ENCODE measurements at regions not wholly inside any gene's neighbourhood (a gene's known extent, or its start where the extent isn't known, plus 50 kb on each side); places are given as distances from the start of the nearest gene placed in this dataset.
"Not testable (repeated sequence)": the region's sequence is repeated elsewhere in the genome, so short reads cannot be mapped to it uniquely, and the experiment has no call there.

DNA sequence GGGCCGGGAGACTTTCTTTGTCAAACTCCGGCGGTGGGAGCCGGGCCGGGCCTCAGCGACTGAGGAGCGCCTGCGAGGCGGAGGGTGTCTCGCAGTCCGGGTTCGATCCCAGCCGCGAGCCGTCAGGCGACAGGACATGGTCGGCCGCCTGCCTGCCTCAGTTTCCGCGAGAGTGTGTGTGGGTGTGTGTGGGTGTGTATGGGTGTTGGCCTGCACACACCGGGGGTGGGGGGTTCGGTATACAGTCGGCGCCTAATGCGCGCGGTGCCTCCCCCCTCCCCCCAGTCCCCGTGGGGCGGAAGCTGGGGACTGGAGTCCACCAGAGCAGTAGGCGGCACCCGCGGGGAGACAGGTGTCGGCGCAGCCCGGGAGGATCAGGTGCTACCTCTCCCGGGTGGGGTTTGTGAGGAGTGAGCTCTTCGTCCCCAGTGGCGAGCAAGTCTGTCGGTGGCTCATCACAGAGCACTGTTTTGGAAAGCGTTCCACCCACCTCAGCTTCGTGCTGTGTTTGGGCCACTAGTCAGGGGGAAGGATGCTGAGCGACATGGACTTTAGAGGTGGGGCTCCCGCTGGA is 246.3 kb downstream of the GOLGA6L6 start:
- CTCF ChIA-PET, result no interaction called here

DNA sequence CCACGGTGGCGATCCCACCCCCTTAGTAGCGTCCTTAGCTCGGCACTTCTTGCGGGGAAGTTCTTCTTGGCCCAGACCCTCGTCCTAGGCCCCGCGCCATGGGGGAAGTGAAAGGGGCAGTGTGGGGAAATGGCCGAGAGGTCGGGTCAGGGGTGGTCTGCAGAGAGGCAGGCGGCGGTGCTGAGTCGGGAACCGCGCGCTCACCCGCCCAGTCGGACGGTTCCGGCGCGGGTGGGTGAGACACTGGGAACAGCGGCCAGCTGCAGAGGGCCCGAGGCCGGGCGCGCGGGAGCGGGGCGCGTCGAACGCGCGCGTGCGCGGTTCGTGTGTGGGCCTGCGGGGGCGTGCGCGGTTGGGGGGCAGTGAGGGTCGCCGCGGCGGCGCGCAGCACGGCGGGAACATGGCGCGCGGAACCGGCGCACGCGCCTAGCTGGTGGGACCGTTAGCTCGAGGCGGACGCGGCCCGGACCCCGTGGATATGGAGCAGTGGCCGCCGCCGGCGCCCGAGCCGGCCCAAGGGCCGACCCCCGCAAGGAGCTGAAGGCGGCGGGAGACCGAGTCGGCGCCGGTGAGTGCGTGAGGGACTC is 246.9 kb downstream of the GOLGA6L6 start:
- ChIA-PET POLR2A (no interaction called here), CTCF (no interaction called here)

More for the DNA sequence above, 246.3 kb downstream of the GOLGA6L6 start:
- POLR2A ChIA-PET, result no interaction called here

DNA sequence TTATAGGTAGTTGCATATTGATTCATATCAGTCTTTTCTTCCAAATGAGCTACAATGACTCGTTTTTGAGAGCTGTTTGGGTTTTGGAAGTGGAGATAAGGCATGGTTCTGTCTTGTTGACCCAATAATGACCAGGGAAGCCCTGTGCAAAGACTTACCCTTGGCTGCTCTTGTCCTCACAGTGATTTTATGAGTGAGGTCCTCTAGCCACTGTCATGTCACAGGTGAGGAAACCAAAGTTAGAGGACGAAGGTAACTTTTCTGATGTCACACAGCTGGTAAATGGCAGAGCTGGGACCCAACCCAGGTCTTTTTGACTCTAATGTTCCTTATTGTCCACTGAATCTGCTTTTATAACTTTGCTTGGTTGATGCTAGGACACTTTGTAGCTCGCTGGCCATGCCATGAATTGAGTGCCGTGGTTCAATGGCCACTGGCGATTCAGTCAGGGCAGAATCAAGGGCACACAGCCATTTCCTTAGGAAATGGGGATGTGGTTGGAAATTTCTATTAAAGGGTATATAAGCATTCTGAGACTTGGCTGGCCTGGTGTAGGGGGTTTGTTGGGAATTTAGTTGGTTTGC is 249.1 kb downstream of the GOLGA6L6 start:
- CTCF ChIA-PET, result not testable (repeated sequence)

DNA sequence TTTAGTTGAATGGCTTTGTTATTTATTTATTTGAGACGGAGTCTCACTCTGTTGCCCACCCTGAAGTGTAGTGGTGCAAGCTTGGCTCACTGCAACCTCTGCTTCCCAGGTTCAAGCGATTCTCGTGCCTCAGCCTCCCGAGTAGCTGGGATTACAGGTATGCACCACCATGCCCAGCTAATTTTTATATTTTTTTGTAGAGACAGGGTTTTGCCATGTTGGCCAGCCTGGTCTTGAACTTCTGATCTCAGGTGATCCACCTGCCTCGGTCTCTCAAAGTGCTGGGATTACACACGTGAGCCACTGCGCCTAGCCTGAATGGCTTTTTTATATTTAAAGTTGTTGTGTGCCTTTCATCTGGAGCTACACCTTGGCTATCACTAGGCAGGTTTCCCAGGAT is 250.0 kb downstream of the GOLGA6L6 start:
- POLR2A ChIA-PET, CTCF ChIA-PET: not testable (repeated sequence)

More for the DNA sequence above, 249.1 kb downstream of the GOLGA6L6 start:
- POLR2A ChIA-PET, result not testable (repeated sequence)

DNA sequence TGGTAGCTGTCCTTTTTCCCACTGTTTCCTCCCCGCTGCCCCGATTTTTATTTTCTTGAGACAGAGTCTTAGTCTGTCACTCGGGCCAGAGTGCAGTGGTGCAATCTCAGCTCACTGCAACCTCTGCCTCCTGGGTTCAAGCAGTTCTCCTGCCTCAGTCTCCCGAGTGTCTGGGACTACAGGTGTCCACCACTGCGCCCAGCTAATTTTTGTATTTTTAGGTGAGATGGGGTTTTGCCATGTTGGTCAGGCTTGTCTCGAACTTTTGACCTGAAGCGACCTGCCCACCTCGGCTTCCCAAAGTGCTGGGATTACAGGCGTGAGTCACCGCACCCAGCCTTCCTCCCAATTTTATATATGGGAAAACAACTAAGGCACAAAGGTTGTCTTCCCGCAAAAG is 251.0 kb downstream of the GOLGA6L6 start:
- POLR2A ChIA-PET, CTCF ChIA-PET: not testable (repeated sequence)

DNA sequence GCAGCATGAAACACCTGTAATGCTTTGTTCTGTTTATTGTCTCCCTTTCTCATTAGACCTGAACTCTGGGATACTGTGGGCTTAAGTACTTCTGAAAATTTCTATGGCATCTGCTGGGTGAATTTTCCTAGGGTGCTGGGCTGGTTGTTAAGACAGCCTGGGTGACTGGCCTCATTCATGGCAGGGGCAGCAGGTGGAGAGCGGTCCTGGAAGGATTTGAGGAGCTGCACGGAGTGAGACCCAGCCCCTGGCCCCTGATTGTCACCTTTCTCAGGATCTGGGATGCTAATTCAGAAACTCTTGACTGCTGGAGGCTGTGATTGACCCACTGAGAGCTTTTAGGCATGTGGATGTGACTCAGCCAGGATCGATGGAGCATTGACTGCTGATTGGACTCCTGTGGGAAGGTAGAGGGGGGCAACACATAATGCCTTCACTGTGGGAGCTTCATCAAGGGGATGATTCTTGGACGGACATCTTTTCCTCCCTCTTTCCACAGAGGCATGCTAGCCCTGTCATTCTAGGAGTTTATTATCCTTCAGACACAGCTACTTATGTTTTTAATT is 252.0 kb downstream of the GOLGA6L6 start:
- POLR2A ChIA-PET, CTCF ChIA-PET: not testable (repeated sequence)

DNA sequence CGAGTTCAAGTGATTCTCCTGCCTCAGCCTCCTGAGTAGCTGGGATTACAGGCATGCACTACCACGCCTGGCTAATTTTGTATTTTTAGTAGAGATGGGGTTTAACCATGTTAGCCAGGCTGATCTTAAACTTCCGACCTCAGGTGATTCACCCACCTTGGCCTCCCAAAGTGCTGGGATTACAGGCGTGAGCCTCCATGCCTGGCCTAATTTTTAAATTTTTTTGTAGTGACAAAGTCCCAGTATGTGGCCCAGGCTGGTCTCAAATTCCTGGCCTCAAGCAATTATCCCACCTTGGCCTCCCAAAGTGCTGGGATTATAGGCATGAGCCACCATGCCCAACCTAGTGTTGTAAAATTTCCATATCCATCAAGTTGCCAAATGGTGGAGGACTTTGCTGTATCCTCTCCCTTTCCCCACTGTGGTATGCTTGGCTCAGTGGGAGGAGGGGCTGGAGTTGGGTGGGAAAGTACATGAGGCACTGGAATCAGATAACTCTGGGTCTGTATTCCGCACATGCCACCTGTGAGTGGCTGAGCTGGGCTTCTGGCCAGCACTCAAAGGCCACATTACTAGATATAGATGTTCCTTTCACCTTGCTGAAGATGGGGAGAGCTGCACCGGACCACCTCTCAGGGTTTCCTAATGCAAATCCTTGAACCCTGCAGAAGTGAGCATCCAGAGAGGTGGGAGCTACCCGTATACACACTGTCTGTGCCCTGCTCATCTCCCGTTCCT is 252.6 kb downstream of the GOLGA6L6 start:
- POLR2A ChIA-PET, CTCF ChIA-PET: not testable (repeated sequence)

DNA sequence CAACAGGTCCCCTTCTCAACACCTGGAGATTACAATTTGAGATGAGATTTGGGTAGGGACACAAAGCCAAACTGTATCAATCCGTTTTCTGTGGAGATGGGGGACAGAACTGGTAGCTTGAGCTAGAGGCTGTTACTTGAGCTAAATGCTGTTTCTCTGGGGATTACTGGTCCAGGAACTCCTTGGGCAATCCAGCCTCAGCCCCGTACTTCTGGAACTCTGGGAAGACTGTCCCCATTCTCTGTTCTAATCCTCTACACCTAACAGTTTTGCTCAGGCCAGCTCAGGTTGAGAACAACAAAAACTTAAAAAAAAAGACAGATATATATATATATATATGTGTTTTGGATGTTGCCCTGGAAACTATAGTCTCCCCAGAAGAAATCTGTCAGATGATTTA is 255.0 kb downstream of the GOLGA6L6 start:
- POLR2A ChIA-PET, CTCF ChIA-PET: not testable (repeated sequence)

DNA sequence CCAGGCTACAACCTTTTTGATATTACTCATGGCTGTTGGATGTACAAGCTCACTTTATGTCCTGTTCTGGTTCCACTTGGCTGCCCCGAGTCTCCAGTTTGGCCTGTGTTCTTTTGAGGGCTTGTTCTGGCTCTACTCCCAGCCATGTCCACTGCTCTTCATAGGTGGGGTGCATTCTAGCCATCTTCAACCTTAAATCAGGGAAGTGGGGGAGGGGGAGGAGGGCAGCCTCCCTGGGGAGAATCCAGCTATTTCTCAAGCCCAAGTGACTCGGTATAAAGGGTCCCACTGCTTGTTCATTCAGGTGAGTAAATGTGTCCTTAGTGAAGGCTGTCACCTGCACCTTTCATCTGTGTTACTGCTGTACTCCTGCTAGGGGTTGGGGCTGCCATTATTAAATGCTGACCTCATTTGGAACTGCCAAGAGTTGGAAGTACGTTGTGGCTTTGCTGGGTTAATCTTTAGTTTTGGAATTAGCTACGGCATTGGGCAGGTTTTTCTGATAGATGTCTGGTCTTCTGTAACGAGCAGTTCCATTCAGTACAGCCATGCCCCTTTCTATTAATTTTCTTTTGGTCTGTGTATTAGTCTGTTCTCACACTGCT is 255.8 kb downstream of the GOLGA6L6 start:
- POLR2A ChIA-PET, CTCF ChIA-PET: not testable (repeated sequence)

DNA sequence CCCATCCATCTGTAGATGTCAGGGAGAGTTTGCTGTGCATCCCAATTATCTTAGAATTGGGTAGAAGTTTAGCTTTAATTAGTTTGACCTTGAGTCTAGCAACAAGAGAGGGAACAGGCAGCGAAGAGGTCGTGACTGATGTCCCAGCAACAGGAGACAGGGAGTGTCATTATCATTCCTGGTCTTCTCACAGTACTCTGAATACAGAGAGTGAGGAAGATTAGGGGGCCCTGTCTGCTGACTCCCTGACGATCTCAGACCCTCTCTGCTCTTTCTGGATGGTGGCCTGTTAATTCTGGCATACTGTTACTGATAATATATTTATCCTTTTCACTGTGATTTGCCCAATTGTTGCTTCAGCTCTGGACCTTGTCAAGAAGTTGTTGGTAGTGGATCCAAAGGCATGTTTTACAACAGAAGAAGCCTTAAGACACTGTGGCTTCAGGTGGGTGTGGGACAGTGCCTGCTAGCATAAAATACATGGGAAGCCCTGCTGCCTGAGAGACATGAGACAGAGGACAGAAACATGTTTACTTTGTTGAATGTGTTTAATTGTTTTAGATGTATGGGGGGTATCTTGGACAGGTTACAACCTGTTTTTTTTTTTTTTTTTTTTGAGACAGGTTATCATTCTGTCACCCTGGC is 256.6 kb downstream of the GOLGA6L6 start:
- POLR2A ChIA-PET, CTCF ChIA-PET: not testable (repeated sequence)

DNA sequence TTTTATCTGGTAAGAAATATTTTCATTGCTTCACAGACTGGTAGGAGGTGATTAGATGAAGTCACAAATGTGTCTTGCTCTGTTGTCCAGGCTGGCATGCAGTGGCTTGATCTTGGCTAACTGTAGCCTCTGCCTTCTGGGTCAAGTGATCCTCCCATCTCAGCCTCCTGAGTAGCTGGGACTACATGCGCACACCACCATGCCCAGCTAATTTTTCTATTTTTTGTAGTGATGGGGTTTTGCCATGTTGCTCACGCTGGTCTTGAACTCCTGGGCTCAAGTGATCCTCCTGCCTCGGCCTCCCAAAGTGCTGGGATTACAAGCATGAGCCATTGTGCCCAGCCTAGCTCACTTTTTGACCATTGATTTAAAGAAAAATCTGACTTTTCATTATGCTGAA is 257.9 kb downstream of the GOLGA6L6 start:
- POLR2A ChIA-PET, CTCF ChIA-PET: not testable (repeated sequence)

DNA sequence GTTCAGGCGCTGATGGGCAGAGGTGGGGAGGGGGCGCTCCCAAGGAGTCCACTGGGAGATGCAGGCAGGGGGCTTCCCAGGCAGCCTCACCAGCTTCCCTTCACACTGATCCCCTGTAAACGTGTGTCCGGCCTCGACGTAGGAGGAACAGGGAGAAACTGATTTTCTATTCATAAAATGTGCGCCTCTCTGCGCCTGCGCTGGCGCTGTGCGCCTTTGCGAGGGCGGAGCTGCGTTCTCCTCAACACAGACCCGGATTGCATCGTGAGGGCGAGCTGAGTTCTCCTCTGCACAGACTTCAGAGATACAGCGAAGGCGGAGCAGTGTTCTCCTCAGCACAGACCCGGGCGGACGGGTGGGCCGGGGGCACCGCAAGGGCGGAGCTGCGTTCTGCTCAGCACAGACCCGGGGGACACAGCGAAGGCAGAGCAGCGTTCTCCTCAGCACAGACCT is 259.1 kb downstream of the GOLGA6L6 start:
- CTCF ChIA-PET, POLR2A ChIA-PET: not testable (repeated sequence)

DNA sequence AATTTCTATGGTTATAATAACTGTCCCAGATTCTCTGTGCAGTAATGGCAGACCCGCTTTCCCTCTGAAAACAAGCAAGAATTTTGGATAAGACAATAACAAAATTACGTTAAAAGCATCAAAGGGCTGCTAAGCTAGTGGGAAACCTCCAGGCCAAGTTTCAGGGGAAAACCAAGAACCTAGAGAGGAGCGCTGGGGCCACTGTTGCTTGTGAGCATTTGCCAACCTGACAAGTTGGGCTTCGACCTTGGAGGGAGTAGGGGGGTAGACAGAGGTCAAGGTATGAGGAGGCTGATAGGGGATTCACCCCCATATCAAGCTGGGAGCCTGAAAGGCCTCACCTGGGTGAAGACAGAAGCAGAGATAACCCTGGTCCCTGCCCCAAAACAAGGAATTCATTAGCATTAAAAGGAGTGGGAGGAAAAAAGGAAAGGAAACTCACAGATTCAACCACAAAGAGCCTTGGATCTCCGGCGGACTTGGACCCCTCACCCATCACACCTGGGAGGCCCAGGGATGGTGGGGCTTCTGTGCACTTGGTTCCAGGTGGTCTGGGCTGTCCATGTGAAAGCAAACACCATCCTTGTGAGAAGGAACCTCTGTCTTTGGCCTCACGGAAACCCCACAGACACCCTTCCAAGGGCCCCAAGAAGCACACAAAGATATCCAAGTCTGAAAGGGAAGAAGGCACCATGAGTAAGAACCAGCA is 259.9 kb downstream of the GOLGA6L6 start:
- CTCF ChIA-PET, POLR2A ChIA-PET: not testable (repeated sequence)

DNA sequence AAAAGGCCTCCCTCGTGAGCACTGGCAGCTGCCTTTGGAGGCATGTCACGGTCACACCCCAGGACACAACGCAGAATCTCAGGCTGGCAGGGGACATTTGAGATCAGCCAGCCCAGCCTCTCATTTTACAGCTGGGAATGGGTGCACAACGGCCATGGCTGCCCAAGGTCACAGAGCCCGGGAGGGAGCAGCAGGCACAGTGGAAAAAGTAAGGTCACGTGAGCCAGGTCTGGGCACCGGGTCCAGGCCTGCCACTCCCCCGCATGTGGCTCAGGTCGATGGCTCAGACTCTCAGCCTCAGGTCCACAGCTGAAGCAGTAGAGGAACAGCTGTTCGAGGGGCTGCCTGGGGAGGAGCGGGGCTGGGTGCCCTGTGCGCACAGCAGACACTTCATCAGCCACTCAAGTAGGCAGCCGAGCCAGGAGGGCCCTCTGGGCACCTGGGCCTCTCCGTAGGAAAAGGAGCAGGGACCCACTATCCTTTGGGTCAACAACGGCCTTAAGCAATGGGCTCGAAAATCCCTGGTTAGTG is 260.6 kb downstream of the GOLGA6L6 start:
- CTCF ChIA-PET, result no interaction called here
- POLR2A ChIA-PET, result no interaction called here

DNA sequence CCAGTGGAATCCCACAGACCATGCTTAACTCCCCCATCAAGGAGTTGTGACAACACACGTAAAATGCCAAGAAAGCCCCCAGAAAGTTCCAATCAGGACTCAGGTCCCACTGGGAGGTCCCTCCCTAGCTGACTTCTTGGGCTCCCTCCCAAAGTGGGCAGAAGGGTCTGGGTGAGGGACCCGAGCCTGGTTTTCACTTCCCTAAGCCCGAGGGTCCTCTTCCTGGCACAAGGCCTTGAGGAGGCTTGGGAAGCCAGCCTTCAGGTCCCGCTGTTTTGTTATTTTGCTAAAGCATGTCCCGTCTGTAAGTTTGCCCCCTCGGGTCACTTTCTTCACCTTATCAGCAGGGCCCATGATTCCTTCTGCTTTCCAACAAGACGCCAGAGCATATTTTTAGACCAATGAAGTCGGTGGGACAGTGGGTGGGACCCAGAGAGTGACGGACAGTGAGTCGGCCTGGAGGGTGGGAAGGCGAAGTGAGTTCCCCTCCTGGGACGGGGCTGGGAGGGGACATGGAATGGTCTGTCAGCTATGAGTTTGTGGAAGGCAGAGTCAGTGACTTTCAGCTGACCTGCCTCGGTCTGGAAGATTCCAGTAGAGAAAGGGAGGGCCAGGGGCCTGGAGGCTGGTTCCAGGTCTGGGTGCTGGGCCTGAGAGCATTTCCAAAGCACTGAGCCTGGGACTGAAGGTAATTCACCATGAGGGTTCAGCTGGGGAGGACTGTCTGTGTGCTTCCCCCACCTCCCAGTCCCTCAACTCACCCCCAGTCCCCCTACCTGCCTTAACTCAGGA is 261.3 kb downstream of the GOLGA6L6 start:
- POLR2A ChIA-PET, CTCF ChIA-PET: not testable (repeated sequence)

DNA sequence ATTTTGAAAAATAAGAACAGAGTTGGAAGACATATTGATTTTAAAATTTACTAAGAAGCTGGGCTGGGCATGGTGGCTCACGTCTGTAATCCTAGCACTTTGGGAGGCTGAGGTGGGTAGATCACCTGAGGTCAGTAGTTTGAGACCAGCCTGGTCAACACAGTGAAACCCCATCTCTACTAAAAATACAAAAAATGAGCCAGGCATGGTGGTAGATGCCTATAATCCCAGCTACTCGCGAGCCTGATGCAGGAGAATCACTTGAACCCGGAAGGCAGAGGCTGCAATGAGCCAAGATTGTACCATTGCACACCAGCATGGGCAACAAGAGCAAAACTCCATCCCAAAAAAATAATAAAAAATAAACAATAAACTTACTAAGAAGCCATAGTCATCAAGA is 262.5 kb downstream of the GOLGA6L6 start:
- CTCF ChIA-PET, result not testable (repeated sequence)

DNA sequence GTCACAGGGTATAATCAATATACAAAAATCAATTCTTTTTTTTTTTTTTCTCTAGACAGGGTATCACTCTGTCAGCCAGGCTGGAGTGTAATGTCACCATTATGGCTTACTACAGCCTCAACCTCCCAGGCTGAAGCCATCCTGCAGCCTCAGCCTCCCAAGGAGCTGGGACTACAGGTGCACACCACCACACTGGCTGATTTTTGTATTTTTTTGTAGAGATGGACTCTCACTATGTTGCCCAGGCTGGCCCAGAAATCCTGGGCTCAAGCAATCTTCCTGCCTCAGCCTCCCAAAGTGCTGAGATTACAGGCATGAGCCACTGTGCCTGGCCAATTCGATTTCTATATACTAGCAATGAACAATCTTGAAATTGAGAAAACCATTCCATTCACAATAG is 263.2 kb downstream of the GOLGA6L6 start:
- POLR2A ChIA-PET, CTCF ChIA-PET: not testable (repeated sequence)

More for the DNA sequence above, 262.5 kb downstream of the GOLGA6L6 start:
- POLR2A ChIA-PET, result not testable (repeated sequence)

DNA sequence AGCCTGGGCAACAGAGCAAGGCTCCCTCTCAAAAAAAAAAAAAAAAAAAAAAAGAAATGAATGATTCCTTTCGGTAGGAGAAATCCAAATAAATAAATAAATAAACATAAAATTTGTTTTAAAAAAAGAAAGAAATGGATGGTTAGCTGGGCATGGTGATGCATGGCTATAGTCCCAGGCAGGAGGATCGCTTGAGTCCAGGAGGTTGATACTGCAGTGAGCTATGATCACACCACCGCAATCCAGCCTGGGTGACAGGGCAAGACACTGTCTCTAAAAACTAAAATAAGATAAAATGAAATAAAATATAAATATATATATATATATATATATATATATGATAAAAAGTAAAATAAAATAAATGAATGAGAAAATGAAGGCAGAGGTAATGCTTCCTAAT is 264.1 kb downstream of the GOLGA6L6 start:
- POLR2A ChIA-PET, CTCF ChIA-PET: not testable (repeated sequence)

Measured in activated CD8-positive, alpha-beta memory T cell treated with anti-CD3 and anti-CD28 coated beads for 36 hours (primary cell).